ENCODE measurements at regions not wholly inside any gene's neighbourhood (a gene's known extent, or its start where the extent isn't known, plus 50 kb on each side); places are given as distances from the start of the nearest gene placed in this dataset.

DNA sequence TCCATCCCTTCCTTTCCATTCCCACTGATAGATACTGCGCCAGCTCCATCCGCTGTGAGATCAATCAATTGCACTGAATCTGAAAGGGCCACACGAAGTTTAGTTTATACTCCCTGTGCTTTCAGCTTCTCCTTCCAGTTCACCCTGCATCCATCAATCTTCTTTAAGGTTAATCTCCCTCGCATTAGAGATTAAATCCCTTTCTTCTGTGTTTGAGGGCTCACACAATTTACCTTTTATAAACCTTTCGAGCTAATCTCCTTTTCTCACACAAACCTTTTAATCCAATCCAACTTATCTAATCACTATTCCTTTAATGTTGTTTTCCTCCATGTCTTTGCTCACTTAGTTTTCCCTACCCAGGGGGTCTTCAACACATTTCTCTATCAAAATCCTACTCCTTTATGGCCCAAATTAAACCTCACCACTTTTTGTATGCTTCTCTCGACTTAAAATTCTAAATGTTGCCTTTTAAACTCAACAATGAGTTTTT lies 64.6 kb upstream of the HAPLN1 start (continued):
- TF ChIP-seq CBX2 (IDR thresholded peaks at IDR 0.05; ENCODE audit: low read depth, low read length) (no peak), CBX2 (CRISPR knock-in tag; IDR thresholded peaks at IDR 0.05; ENCODE audit: low read depth) (no peak), CBFB (CRISPR knock-in tag; IDR thresholded peaks at IDR 0.05) (no peak), ZNF101 (CRISPR knock-in tag; IDR thresholded peaks at IDR 0.05; ENCODE audit: borderline replicate concordance, low read depth) (no peak)
- TF ChIP-seq, protein P1, sequence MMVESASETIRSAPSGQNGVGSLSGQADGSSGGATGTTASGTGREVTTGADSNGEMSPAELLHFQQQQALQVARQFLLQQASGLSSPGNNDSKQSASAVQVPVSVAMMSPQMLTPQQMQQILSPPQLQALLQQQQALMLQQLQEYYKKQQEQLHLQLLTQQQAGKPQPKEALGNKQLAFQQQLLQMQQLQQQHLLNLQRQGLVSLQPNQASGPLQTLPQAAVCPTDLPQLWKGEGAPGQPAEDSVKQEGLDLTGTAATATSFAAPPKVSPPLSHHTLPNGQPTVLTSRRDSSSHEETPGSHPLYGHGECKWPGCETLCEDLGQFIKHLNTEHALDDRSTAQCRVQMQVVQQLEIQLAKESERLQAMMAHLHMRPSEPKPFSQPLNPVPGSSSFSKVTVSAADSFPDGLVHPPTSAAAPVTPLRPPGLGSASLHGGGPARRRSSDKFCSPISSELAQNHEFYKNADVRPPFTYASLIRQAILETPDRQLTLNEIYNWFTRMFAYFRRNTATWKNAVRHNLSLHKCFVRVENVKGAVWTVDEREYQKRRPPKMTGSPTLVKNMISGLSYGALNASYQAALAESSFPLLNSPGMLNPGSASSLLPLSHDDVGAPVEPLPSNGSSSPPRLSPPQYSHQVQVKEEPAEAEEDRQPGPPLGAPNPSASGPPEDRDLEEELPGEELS (CRISPR knock-in tag; IDR thresholded peaks at IDR 0.05), result no peak

GRCh38 chr5:83780699-83781350 lies 60.2 kb upstream of the HAPLN1 start:
- TF ChIP-seq, protein P2, sequence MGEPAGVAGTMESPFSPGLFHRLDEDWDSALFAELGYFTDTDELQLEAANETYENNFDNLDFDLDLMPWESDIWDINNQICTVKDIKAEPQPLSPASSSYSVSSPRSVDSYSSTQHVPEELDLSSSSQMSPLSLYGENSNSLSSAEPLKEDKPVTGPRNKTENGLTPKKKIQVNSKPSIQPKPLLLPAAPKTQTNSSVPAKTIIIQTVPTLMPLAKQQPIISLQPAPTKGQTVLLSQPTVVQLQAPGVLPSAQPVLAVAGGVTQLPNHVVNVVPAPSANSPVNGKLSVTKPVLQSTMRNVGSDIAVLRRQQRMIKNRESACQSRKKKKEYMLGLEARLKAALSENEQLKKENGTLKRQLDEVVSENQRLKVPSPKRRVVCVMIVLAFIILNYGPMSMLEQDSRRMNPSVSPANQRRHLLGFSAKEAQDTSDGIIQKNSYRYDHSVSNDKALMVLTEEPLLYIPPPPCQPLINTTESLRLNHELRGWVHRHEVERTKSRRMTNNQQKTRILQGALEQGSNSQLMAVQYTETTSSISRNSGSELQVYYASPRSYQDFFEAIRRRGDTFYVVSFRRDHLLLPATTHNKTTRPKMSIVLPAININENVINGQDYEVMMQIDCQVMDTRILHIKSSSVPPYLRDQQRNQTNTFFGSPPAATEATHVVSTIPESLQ (CRISPR knock-in tag; conservative IDR thresholded peaks at IDR 0.05), result no peak
- Histone ChIP-seq H3K27ac (ENCODE audit: extremely low read length, insufficient read depth, low read length) (no peak overlapping the region), H2AFZ (ENCODE audit: low read length) (no peak overlapping the region), H3K36me3 (replicated peaks in 1 of 2; ENCODE audit: control insufficient read depth in 1 of 2, insufficient read depth in 2 of 2, low read length in 2 of 2) (no peaks in the 10 kb centered on the region), H3K4me3 (replicated peaks in 1 of 3; ENCODE audit: insufficient read depth in 1 of 3, low read depth in 2 of 3, low read length in 3 of 3) (no peak overlapping the region), H3K9ac (ENCODE audit: insufficient read depth, low read depth, low read length) (no peak overlapping the region), H3K4me2 (ENCODE audit: low read depth, low read length) (no peak overlapping the region), H3K4me1 (ENCODE audit: insufficient read depth, low read length) (peaks cover 26% of the 10 kb centered on the region), H3K9me3 (ENCODE audit: low read length) (no peaks in the 10 kb centered on the region), H3K27me3 (ENCODE audit: control insufficient read depth in 1 of 2, insufficient read depth in 2 of 2, low read length in 2 of 2) (no peaks in the 10 kb centered on the region), H3K79me2 (ENCODE audit: insufficient read depth, low read length) (no peaks in the 10 kb centered on the region), H4K20me1 (ENCODE audit: insufficient read depth, low read length) (no peaks in the 10 kb centered on the region)
- no peak for FAIRE-seq
- ATAC-seq, result no peak
- POLR2A ChIA-PET, result no interaction called here
- no peak for DNase-seq (ENCODE audit: low spot score)
- BruUV-seq (replicated peaks), result no TSS peak
- WGBS (ENCODE audit: low lambda C conversion rate), result 27% methylated on average over 3 of the region's 3 CpGs
- CTCF ChIA-PET (ENCODE audit: low intra/inter-chr PET ratio, low total read pairs), result no interaction called here
- in situ Hi-C loops (cut with HindIII; ENCODE audit: extremely low pct_ligation_motif_present, low pct_unique_long_range_greater_than_20kb), result no loop called here
- intact Hi-C loops (cut with micrococcal nuclease; ENCODE audit: unreplicated experiment), result no loop called here

All from HepG2 (cell line).